HG03095 (cell line): ENCODE measurements at regions not wholly inside any gene's neighbourhood (a gene's known extent, or its start where the extent isn't known, plus 50 kb on each side); places are given as distances from the start of the nearest gene placed in this dataset.

ENCODE experiments used
- ATAC-seq: cut with Tn5 transposase; IDR thresholded peaks from one replicate; pipeline ENCODE4 v1.9.1; 2021; ENCODE audit warnings: moderate library complexity; ENCODE audit not compliant: unreplicated experiment

GRCh38 chr2:60400462-60401246 is 152.8 kb downstream of the BCL11A start:
- ATAC-seq = no peak

DNA sequence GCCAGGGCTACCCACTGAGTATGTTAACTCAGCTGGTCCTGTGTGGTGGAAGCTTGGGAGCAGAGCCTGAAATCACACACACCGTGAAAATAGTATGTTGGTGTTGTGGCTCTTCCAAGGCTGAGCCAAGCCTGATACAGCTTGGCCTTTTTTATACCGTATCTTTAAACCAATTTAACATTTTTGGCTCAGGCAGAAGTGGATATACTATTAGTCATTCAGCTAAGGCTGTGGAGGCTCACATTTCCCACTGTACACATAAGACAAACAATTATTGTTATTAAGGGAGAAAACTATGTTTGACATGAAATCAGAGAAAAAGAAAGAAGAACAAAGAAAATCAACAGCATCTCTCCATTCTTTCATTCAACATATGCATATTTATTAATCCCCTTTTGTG is 159.0 kb downstream of the BCL11A start:
- ATAC-seq = no peak

GRCh38 chr2:60391649-60392375 is 161.6 kb downstream of the BCL11A start:
- ATAC-seq = no peak

DNA sequence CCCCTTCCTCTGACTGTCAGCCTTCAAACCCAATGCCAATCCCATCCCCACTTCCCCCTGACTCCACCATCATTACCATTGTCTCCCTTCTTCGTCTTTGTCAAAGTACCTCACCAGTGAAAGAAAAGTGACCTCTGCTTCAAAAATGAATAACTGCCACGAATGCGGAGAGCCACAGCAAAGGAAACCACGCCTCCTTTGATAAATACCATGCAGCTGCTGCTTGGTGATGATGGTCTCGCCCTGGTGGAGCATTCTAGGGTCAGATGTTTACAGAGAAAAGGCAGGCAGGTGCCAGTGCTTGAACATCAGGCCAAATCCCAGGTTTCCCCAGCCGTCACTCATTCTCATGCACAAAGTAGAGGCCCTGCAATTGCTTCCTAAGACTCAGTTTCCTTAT is 162.2 kb downstream of the BCL11A start:
- ATAC-seq = no peak

GRCh38 chr2:60386436-60386835 is 167.0 kb downstream of the BCL11A start:
- no peak for ATAC-seq

- no peak for ATAC-seq
Observed at GRCh38 chr2:60385648-60386047, 167.8 kb downstream of the BCL11A start.

- no peak for ATAC-seq
Observed at GRCh38 chr2:60383401-60384143, 169.9 kb downstream of the BCL11A start.

GRCh38 chr2:60380411-60380810 is 173.0 kb downstream of the BCL11A start:
- ATAC-seq = no peak

- ATAC-seq = no peak
Observed at GRCh38 chr2:60379684-60380083, 173.8 kb downstream of the BCL11A start.

- no peak for ATAC-seq
Observed at GRCh38 chr2:60379216-60379615, 174.2 kb downstream of the BCL11A start.

DNA sequence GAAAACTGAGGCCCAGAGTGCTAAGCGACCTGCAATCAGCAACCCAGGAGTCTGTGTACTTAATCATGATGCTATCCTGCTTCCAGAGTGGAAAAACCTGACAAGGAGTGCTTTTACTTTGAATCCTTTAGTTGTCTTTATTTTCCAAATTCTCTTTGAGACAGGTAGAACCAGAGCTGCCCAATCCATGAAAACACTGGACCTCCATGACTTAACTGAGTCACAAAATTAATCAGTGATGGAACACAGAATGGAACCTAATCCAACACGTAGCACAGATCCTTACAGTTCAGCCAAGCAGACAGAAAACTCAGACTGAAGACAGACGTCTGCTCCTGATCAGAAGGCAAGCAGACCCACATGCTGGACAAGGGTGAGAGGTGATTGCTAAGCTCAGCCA is 175.6 kb downstream of the BCL11A start:
- no peak for ATAC-seq

DNA sequence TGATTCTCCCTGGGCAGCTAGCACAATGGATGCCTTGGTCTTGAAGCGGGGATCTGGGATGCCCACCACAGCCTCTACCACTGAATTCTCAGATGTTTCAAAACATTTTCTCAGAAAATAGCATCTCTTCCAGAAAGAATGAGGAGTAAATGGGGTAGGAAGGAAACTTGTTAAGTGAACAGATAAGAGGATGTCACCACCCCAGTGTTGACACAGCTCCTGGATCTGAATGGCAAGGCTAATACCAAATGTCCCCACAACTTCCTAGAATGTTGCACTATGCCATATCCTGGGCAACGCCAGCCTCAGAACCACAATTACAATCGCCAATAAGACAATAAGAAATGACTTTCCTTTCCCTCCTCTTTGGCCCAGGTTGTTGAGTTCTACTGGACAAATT is 177.2 kb downstream of the BCL11A start:
- ATAC-seq = no peak

DNA sequence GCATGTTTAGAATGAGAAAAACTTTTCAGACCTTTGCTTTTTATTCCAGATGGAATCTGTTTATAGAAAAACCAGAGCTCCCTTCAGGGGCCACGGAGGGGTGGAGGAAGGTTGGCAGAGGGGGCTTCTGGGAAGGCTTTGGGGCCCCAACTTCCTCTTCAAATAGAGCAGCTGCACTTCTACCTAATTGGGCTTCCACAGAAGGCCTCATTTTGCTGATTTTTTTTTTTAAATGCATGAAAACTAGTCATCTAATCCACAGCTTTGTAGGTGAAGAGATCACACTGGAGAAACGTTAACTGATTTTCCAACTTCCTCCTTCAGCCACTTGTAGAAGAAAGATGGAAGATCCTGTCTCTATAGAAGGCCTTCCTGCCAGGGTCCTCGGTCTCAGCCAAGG is 181.8 kb downstream of the BCL11A start:
- ATAC-seq = no peak

- no peak for ATAC-seq
Observed at GRCh38 chr2:60371219-60371618, 182.2 kb downstream of the BCL11A start.

GRCh38 chr2:60370814-60371213 is 182.6 kb downstream of the BCL11A start:
- no peak for ATAC-seq

GRCh38 chr2:60368456-60368855 is 185.0 kb downstream of the BCL11A start:
- ATAC-seq = no peak

GRCh38 chr2:60366135-60366712 is 187.2 kb downstream of the BCL11A start:
- ATAC-seq = no peak

DNA sequence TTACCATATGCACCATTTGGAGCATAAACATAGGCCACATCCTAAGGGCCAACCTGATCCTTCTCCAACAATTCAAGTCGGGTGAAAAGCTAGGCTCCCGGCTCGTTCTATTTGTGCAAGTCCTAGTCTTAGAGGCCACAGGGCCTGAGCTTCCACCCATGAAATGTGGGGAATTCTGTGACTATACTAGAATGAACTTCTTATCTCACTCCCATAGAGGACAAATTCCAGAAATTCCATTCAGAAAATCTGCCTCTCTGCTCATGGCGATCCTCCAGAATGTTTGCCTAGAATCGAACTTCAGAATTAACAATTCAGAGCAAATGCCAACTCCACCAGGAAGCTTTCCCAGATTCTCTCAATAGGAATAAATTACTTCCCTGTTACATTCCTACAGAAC is 187.9 kb downstream of the BCL11A start:
- ATAC-seq = no peak

DNA sequence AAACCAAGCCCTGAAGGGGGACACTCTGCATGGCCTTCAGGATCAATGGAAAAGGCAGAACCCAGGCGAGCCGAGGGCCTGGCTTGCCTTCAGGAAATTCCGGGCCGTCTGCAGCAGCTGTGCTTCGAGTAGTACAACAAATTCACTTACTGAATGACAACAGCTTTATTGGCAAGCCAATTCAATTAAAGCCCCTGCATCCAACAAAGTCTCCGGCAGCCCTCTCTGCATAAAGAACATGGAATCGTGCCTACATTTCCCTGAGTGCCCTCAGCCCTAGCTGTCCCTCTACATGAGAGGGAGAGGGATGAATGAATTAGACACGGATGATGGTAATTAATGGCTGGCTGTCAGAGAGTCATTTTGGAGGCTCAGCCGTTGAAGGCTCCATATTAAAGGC is 189.0 kb downstream of the BCL11A start:
- no peak for ATAC-seq

DNA sequence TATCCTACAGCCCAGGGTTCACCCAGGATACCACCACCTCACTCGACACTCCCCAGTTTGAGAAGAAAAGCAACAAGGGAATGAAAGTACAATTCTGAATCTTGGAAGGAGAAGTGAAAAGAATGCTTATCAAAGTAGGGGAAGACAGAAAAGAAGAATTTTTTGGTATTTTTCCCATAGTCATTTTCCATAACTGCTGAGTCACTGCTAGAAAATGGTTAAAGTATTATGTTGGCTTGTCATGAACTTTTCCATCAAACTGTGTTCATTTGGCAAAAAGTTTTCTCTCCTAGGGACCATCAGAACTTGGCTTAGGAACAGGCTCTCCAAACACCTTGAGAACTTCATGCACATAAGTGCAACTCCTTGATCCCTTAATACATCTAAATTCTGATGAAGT is 192.0 kb downstream of the BCL11A start:
- no peak for ATAC-seq

DNA sequence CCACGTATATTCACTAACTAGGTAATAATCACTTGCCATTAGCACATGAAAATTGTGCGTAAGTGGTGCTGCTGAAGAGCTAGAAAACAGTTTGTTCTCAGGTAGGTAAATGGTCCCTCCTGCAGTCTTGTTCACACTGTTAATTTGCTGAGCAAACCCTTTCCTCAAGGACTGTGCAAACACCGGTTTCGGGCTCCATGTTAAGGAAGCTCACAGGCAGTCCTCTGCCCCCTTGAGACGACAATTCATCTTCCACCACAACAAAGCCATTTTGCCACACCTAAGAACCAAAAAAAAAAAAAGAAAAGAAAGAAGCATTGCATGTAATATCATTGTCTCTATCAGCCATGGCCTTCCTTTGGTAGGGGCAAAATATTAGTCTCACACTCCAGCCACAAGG is 193.9 kb downstream of the BCL11A start:
- no peak for ATAC-seq
